ENCODE measurements at regions not wholly inside any gene's neighbourhood (a gene's known extent, or its start where the extent isn't known, plus 50 kb on each side); places are given as distances from the start of the nearest gene placed in this dataset.

GRCh38 chr22:47377926-47378560 is 615.6 kb downstream of the TBC1D22A start:
- in situ Hi-C loops (cut with HindIII; ENCODE audit: low pct_unique_long_range_greater_than_20kb, low sequenced_read_pairs), result no loop called here
- intact Hi-C loops (cut with micrococcal nuclease; ENCODE audit: unreplicated experiment), result no loop called here
- Histone ChIP-seq H3K4me1 (ENCODE audit: control insufficient read depth, insufficient read depth, low read length) (no peaks in the 10 kb centered on the region), H3K27me3 (ENCODE audit: control insufficient read depth, insufficient read depth, low read length) (no peaks in the 10 kb centered on the region), H3K36me3 (ENCODE audit: control insufficient read depth, insufficient read depth, low read length) (no peaks in the 10 kb centered on the region), H3K9me3 (ENCODE audit: control insufficient read depth, insufficient read depth, low read depth, low read length) (no peaks in the 10 kb centered on the region), H3K4me3 (ENCODE audit: low read depth in 2 of 2, low read length in 2 of 2) (no peak overlapping the region), H3K27ac (ENCODE audit: low read length) (no peak overlapping the region)
- no peak for TF ChIP-seq REST (IDR thresholded peaks at IDR 0.05; ENCODE audit: insufficient read depth in 1 of 2, low read depth in 2 of 2, low read length in 1 of 2)
- no peak for TF ChIP-seq POLR2AphosphoS5 (IDR thresholded peaks at IDR 0.05; ENCODE audit: low read depth, low read length)
- TF ChIP-seq CTCF (IDR thresholded peaks at IDR 0.05), result no peak
- DNase-seq (ENCODE audit: low read depth, low spot score) (no peak), ATAC-seq (no peak)
- POLR2A ChIA-PET, result no interaction called here
- CTCF ChIA-PET, result no interaction called here
- no TSS peak for BruUV-seq (replicated peaks)

GRCh38 chr22:47376901-47377505 is 614.6 kb downstream of the TBC1D22A start:
- no TSS peak for BruUV-seq (replicated peaks)
- H3K4me3 ChIP-seq (ENCODE audit: low read depth in 2 of 2, low read length in 2 of 2), result no peak overlapping the region
- H3K9me3 ChIP-seq (ENCODE audit: control insufficient read depth, insufficient read depth, low read depth, low read length), result no peaks in the 10 kb centered on the region
- no peaks in the 10 kb centered on the region for H3K4me1 ChIP-seq (ENCODE audit: control insufficient read depth, insufficient read depth, low read length)
- no peaks in the 10 kb centered on the region for H3K36me3 ChIP-seq (ENCODE audit: control insufficient read depth, insufficient read depth, low read length)
- CTCF ChIA-PET, result no interaction called here
- intact Hi-C loops (cut with micrococcal nuclease; ENCODE audit: unreplicated experiment) (no loop called here), in situ Hi-C loops (cut with HindIII; ENCODE audit: low pct_unique_long_range_greater_than_20kb, low sequenced_read_pairs) (no loop called here)
- ATAC-seq (no peak), DNase-seq (ENCODE audit: low read depth, low spot score) (no peak)
- TF ChIP-seq TCF7L2 (IDR thresholded peaks at IDR 0.05; ENCODE audit: low read depth, low read length) (no peak), REST (IDR thresholded peaks at IDR 0.05; ENCODE audit: insufficient read depth in 1 of 2, low read depth in 2 of 2, low read length in 1 of 2) (no peak), POLR2AphosphoS5 (IDR thresholded peaks at IDR 0.05; ENCODE audit: low read depth, low read length) (no peak), CTCF (IDR thresholded peaks at IDR 0.05) (no peak), SIN3A (IDR thresholded peaks at IDR 0.05; ENCODE audit: borderline replicate concordance, insufficient read depth, low read depth, low read length) (no peak)
- no peaks in the 10 kb centered on the region for H3K27me3 ChIP-seq (ENCODE audit: control insufficient read depth, insufficient read depth, low read length)
- POLR2A ChIA-PET, result no interaction called here
- H3K27ac ChIP-seq (ENCODE audit: low read length), result no peak overlapping the region

Measured in Panc1 (cell line).